Skeletal muscle tissue (tissue), 3 donors: ENCODE measurements at regions not wholly inside any gene's neighbourhood (a gene's known extent, or its start where the extent isn't known, plus 50 kb on each side); places are given as distances from the start of the nearest gene placed in this dataset.

ENCODE experiments used
- H3K27ac ChIP-seq: one replicate; pipeline ENCODE4 v1.7.0; 2013; ENCODE audit warnings: mild to moderate bottlenecking, low read depth, low read length, inconsistent platforms
- H3K27me3 ChIP-seq, 3 donors: one replicate each; pipeline ENCODE4 v1.7.0; 2013; ENCODE audit warnings: low read length in 3 of 3; ENCODE audit not compliant: control insufficient read depth in 3 of 3, insufficient read depth in 3 of 3
- H3K36me3 ChIP-seq, 3 donors: one replicate each; pipeline ENCODE4 v1.7.0; 2013; ENCODE audit warnings: low read length in 3 of 3; ENCODE audit not compliant: control insufficient read depth in 3 of 3, insufficient read depth in 3 of 3
- H3K4me1 ChIP-seq, 3 donors: one replicate each; pipeline ENCODE4 v1.7.0; 2013; ENCODE audit warnings: low read length in 3 of 3, mild to moderate bottlenecking in 3 of 3; ENCODE audit not compliant: control insufficient read depth in 3 of 3, insufficient read depth in 3 of 3
- H3K4me3 ChIP-seq, 3 donors: one replicate each; pipeline ENCODE4 v1.7.0; 2013; ENCODE audit warnings: low read length in 3 of 3
- H3K9ac ChIP-seq, 3 donors: one replicate each; pipeline ENCODE4 v1.7.0; 2013; ENCODE audit warnings: low read length in 3 of 3, mild to moderate bottlenecking in 3 of 3, moderate library complexity in 2 of 3, low read depth in 1 of 3
- H3K9me3 ChIP-seq, 3 donors: one replicate each; pipeline ENCODE4 v1.7.0; 2013; ENCODE audit warnings: low read length in 3 of 3; ENCODE audit not compliant: control insufficient read depth in 3 of 3
- donor health status: Osteomylitis.

- no peaks in the 10 kb centered on the region for H3K9me3 ChIP-seq
- no peaks in the 10 kb centered on the region for H3K27me3 ChIP-seq
- H3K9ac ChIP-seq = no peak overlapping the region
- H3K4me1 ChIP-seq = peaks cover 0 to 2% (median 0%) of the 10 kb centered on the region in 3 donors
- no peaks in the 10 kb centered on the region for H3K36me3 ChIP-seq
- H3K4me3 ChIP-seq = no peak overlapping the region
- no peak overlapping the region for H3K27ac ChIP-seq
These were observed 82.9 kb upstream of the GDF10 start for GRCh38 chr10:47217113-47217512.

- Histone ChIP-seq H3K27ac (no peak overlapping the region), H3K27me3 (no peaks in the 10 kb centered on the region), H3K36me3 (no peaks in the 10 kb centered on the region), H3K4me1 (peaks cover 0 to 2% (median 0%) of the 10 kb centered on the region in 3 donors), H3K4me3 (no peak overlapping the region), H3K9me3 (no peaks in the 10 kb centered on the region), H3K9ac (no peak overlapping the region)
These were observed 81.2 kb upstream of the GDF10 start for GRCh38 chr10:47218803-47219202.

- Histone ChIP-seq H3K9ac (no peak overlapping the region), H3K27ac (no peak overlapping the region), H3K4me1 (peaks cover 0 to 4% (median 0%) of the 10 kb centered on the region in 3 donors), H3K4me3 (no peak overlapping the region), H3K9me3 (no peaks in the 10 kb centered on the region), H3K27me3 (peaks cover 0 to 2% (median 0%) of the 10 kb centered on the region in 3 donors), H3K36me3 (no peaks in the 10 kb centered on the region)
These were observed 77.5 kb upstream of the GDF10 start for GRCh38 chr10:47222461-47222860.

- Histone ChIP-seq H3K4me3 (no peak overlapping the region), H3K9me3 (no peaks in the 10 kb centered on the region), H3K4me1 (peaks cover 0 to 4% (median 0%) of the 10 kb centered on the region in 3 donors), H3K36me3 (no peaks in the 10 kb centered on the region), H3K9ac (no peak overlapping the region), H3K27me3 (peaks cover 0 to 2% (median 0%) of the 10 kb centered on the region in 3 donors), H3K27ac (no peak overlapping the region)
These were observed 76.8 kb upstream of the GDF10 start for GRCh38 chr10:47223236-47223635.

GRCh38 chr10:47224546-47225218, 75.3 kb upstream of the GDF10 start:
- Histone ChIP-seq H3K4me3 (no peak overlapping the region), H3K4me1 (peaks cover 0 to 4% (median 0%) of the 10 kb centered on the region in 3 donors), H3K36me3 (no peaks in the 10 kb centered on the region), H3K9me3 (peaks cover 0 to 4% (median 0%) of the 10 kb centered on the region in 3 donors), H3K27me3 (peaks cover 0 to 2% (median 0%) of the 10 kb centered on the region in 3 donors), H3K9ac (no peak overlapping the region), H3K27ac (no peak overlapping the region)

GRCh38 chr10:47225219-47225927, 74.6 kb upstream of the GDF10 start:
- peaks cover 0 to 2% (median 0%) of the 10 kb centered on the region in 3 donors for H3K27me3 ChIP-seq
- peaks cover 0 to 4% (median 0%) of the 10 kb centered on the region in 3 donors for H3K9me3 ChIP-seq
- H3K4me1 ChIP-seq = peaks cover 0 to 4% (median 0%) of the 10 kb centered on the region in 3 donors
- no peak overlapping the region for H3K27ac ChIP-seq
- no peak overlapping the region for H3K4me3 ChIP-seq
- no peak overlapping the region for H3K9ac ChIP-seq
- no peaks in the 10 kb centered on the region for H3K36me3 ChIP-seq

GRCh38 chr10:47225928-47226645, 73.9 kb upstream of the GDF10 start:
- H3K36me3 ChIP-seq = no peaks in the 10 kb centered on the region
- no peak overlapping the region for H3K4me3 ChIP-seq
- H3K9ac ChIP-seq = no peak overlapping the region
- no peak overlapping the region for H3K27ac ChIP-seq
- peaks cover 0 to 4% (median 0%) of the 10 kb centered on the region in 3 donors for H3K4me1 ChIP-seq
- H3K27me3 ChIP-seq = peaks cover 0 to 2% (median 0%) of the 10 kb centered on the region in 3 donors
- H3K9me3 ChIP-seq = peaks cover 0 to 4% (median 0%) of the 10 kb centered on the region in 3 donors

- Histone ChIP-seq H3K9ac (no peak overlapping the region), H3K27ac (no peak overlapping the region), H3K9me3 (peaks cover 0 to 8% (median 0%) of the 10 kb centered on the region in 3 donors), H3K27me3 (peaks cover 0 to 2% (median 0%) of the 10 kb centered on the region in 3 donors), H3K4me3 (no peak overlapping the region), H3K36me3 (no peaks in the 10 kb centered on the region), H3K4me1 (peaks cover 0 to 4% (median 0%) of the 10 kb centered on the region in 3 donors)
These were observed 69.5 kb upstream of the GDF10 start for GRCh38 chr10:47230482-47230881.

GRCh38 chr10:47230957-47231356, 69.0 kb upstream of the GDF10 start:
- H3K27me3 ChIP-seq = peaks cover 0 to 2% (median 0%) of the 10 kb centered on the region in 3 donors
- H3K4me1 ChIP-seq = peaks cover 0 to 4% (median 0%) of the 10 kb centered on the region in 3 donors
- H3K4me3 ChIP-seq = no peak overlapping the region
- no peaks in the 10 kb centered on the region for H3K36me3 ChIP-seq
- no peak overlapping the region for H3K27ac ChIP-seq
- no peak overlapping the region for H3K9ac ChIP-seq
- peaks cover 0 to 8% (median 0%) of the 10 kb centered on the region in 3 donors for H3K9me3 ChIP-seq
